Fibroblast of the conjunctiva (primary cell): ENCODE measurements at regions not wholly inside any gene's neighbourhood (a gene's known extent, or its start where the extent isn't known, plus 50 kb on each side); places are given as distances from the start of the nearest gene placed in this dataset.
"Not testable (repeated sequence)": the region's sequence is repeated elsewhere in the genome, so short reads cannot be mapped to it uniquely, and the experiment has no call there.

Experiments
- DNase-seq: peaks from one replicate; pipeline ENCODE4 v3.0.0-alpha.2; 2010; ENCODE audit warnings: low read depth

DNA sequence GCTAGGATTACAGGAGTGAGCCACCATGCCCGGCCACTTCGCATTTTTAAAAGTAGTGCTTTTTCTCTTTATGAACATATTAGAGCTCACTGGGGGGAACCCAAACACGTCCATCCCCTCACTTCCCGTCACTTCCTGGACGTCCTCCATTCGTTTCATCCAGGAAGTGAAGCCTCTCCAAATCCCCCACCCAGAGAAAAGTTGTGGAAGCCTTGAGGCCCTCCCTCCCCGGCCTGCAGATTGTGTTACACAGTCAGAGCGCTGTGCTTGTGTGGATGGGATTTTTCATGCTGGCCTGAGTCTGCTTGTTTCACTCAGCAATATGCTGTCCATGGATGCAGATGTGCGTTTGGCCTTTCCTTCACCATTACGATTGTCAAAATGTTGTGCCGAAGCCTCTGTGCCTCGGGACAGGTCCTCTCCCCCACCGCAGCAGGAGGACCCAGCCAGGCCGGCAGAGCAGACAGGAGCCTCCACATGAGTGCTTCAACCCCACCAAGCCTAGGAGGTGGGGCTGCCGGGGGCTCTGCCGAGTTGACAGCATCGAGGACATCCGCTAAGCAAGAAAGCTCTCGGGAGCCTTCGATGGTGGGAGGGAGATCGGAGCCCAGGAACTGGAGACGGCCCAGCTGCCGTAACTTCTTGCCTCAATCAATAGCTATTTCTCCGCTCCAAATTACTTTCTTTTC lies 121.6 kb upstream of the PPP1R26 start:
- no peak for DNase-seq

DNA sequence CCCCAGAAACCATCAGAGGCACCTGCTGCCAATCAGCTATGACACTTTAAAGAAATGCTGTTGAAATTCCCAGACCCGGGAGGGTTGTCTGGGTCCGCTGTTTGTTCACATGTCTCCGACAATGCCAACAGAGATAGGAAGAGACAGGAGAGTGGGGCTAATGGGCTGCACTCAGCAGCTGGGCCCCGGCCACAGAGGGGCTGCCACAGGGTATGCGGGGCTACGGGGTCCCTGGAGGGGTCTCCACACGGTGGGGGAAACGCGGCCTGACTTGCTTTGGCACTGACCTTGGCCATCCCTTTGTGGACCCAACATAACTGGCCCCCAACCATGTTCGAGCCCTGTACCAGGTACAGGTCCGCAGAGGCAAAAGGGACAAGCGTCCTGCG lies 121.0 kb upstream of the PPP1R26 start:
- DNase-seq = no peak

DNA sequence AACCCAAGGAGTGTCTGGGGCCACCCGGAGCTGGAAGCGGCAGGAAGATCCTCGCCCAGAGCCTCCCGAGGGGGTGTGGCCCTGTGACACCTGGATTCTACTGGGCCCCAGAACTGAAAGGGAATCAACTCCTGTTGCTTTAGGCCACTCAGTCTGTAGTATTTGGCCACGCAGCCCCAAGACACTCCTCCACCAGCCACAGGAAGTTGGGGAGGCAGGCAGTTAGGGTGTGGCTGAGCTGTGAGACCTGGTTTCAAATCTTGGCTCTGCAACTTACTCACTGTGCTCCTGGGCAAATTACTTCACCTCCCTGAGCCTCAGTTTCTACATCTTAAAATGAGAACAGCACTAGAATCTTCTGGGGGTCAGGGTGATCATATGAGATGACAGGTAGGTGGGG lies 119.8 kb upstream of the PPP1R26 start:
- no peak for DNase-seq

DNA sequence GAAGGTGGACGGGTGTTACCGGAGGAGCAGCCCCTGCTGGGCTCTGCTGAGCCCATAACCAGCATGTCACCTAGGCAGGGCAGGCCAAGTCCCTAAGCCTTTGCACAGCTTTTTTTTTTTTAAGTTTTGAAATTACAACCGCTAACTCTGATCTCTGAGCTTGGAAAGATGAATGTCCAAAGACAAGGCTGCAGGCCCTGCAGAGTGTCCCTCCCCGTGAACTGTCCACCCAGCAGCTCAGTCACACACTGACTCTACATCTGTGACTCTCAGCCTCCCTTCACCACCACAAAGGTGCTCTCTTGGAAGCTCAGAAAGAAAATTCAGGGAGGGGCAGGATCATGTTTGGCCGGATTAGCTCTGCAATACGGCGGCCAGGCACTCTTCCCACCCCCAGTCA lies 119.0 kb upstream of the PPP1R26 start:
- DNase-seq = no peak

DNA sequence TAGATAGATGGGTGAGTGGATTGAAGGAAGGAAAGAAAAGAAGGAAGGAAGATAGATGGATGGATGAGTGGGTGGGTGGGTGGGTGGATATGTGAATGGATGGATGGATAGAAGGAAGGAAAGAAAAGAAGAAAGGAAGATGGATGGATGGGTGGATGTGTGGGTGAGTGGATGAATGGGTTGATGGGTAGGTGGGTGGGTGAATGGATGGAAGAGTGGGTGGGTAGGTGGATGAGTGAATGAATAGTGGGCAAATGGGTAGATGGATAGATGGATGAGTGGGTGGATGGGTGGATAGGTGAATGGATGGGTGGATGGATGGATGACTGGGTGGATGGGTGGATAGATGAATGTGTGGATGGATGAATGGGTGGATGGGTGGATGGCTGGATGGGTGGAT lies 117.9 kb upstream of the PPP1R26 start:
- not testable (repeated sequence) for DNase-seq

DNA sequence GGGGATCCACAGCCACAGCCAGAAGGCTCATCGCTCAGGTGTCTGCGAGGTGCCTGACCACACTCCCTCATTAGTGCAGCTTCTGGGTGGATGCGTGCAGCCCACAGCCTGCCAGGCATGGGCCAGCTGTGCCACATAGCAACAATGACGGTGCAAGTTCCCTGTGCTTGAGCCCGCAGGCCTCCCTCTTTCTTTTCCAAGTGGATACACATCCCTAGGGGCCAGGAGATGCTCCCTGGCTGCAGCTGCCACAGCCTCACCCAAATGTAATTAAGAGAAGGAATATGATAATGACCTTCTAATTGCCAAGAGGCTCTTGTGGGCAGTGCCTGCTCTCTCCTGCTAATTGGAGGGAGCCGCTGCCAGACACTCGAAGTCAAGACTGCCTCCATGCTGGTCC lies 116.0 kb upstream of the PPP1R26 start:
- DNase-seq = no peak

DNA sequence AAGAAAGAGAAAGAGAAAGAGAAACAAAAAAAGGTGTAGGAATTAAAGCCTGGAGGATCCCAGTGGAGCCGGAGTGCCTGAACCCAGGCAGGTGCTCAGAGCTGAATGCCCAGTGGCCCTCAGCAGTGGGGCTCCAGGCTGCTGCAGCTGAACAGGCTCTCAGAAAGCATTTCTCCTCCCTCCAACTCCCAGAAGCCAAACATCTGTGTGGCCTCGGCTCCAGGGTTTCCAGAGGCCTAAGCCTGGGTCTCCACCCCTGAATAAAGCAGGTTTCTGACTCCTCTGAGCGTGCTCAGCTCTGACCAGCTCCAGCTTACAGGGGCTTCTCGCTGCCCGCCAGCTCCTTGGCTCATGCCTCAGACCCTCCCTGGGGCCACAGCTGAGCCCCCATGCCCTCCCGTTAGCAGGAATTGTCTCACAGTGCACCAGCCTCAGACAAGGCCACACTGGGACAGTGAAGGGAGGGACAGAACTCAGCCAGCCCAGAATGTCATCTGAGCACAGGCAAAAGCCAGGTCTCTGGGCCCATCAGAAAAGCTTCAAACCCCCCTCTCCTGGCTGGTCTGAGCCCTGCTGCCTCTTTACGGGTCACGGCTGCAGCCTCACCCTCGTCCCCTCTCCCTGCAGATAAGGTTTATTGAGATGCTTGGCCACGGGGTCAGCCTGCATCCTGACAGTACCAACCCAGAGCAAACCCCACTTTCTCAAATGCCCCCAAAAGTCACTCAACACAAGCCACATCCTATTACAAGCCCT lies 114.4 kb upstream of the PPP1R26 start:
- DNase-seq = no peak

DNA sequence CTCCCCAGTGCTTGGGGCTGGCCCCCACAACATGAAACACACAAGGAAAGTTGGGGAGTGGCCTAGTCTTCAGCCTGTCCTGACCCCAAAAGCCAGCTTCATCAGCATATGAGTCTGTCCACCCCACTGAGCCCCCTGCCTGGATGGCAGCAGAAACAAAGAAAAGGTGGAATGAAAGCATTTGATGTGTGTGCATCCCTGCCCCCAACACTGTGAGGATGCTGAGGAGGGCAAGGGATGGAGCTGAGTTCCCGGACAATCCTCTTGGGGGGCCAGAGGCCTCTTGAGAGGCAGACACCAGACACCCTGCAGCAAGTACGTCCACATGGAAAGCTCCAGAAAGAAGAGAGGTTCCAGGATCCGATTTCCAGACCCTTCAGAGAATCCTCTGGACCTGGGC lies 113.5 kb upstream of the PPP1R26 start:
- no peak for DNase-seq

DNA sequence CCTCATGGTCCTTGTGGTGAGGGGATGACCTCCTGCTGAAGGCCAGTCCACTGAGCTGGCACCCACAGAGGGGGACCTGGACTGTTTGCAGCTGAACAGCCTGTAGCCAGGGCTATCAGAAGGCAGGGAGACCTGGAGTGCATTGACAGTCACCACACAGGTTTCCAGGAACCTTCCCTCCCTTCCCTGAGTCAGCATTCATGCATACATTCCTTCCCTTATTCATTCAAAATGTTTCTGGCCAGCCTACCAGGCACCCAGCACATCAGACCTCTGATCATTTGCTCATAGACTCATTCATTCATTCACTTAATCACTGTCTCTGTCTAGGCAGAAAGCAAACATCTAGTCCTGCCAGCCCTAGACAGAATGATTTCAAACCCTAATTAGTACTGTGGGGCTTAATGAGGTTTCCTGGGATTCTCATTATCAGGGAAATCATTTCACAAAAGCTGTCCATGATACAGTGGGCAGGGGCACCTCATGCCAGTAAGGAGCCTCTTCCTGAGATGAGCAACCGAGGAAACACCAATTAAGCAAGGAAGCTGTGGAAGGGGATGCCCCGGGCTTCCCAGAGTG lies 110.1 kb upstream of the PPP1R26 start:
- DNase-seq = no peak

DNA sequence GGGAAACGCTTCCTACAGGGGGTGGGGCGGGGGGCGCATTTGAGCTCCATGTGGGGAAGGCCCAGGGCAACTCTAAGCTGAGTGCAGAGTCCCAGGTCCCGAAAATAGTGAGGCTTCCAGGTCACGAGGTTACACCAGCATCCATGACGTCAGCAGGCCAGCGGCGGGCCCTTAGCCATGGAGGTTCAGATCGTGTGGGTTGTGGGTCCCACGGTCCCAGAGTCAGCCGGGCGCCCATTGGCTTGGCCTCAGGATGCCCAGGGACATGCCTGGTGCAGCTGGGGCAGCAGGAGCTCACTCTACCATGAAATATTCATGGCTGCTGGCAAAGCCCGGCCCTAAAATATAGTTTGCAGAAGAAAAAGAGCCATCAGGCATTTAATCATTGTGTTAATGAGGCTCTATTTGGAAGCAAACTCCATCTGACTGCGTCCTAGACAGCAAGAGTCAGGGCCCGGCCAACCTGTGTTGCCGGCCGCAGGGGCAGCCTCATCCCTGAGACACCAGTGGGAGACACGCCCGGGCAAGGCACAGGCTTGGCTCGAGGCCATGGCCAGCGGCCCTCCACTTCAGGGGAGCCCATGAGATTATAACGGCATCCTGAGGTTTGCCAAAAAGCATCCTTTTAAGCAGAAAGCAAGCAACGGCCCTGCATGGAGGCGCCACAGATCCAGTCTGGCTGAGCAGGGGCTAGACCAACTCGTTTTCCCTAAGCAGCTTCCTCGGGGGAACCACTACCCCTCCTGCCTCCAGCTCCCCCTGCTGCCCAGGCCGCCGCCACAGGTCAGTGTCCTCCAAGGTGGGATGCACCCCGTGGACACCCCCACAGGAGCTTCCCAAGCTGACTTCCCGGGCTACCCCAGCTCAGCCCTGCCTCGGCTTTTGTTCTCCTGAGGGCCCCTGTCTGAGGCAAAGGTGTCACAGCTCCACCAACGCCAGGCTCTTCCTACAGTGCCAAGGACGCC lies 108.9 kb upstream of the PPP1R26 start:
- no peak for DNase-seq

DNA sequence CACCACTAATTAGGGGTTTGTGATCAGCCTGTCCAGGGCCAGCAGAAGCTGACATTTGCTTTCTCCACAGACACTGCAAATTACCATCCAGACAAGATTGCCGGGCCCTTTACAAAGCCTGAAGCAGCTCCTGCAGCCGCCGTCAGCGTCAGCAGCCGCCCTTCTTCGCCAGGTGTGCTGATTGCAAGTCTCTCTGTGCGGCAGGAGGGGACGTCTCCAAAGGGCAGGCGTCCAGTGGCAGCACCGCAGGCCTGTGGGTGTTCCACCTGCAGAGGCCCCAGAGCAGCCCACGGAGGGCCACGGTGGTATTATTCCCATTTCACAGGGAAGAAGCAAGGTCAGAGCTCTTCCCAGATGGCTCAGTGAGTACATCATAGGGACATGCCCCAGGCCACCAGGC lies 108.0 kb upstream of the PPP1R26 start:
- no peak for DNase-seq

DNA sequence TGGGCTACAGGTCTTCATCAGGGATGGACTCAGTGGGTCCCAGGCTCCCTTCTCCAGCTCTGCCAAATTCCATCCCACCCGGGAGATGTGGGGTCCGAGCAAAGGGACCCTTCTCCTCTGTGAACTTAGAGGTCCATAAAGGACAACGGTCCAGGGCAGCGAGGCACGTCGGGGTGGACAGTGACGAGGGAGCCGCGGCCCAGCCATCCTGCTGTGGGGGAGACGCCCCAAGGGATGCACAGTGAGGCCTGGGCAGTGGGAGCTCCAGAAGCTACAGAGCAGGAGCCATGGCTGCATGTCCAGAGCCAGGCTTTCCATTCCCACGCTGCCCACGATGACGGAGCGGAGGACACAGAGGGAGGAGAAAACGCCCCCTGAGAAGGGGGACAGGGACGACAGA lies 107.5 kb upstream of the PPP1R26 start:
- no peak for DNase-seq

DNA sequence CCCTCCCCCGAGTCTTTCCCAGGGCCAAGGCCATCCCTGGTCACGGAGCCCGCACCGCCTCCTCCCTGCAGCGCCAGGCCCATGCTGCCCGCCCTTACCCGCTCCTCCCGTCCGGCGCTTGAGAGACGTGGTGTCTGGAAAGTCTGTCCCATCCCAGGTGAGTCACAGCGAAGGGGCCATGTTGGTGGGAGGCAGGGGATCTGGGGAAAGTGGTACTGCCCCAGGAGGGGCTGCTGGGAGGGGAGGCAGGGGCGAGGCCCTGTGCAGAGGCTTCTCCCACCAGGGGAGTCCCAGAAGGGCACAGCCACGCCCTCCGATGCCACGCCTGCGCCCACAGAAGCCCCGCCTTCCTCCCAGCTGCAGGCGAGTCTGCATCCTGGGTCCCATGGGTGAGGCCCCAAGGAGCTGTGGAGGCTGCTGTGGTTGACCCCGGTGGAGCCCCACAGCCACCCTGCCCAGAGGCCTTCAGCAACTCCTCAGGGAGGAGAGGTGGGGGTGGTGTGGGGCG lies 107.0 kb upstream of the PPP1R26 start:
- DNase-seq = no peak

DNA sequence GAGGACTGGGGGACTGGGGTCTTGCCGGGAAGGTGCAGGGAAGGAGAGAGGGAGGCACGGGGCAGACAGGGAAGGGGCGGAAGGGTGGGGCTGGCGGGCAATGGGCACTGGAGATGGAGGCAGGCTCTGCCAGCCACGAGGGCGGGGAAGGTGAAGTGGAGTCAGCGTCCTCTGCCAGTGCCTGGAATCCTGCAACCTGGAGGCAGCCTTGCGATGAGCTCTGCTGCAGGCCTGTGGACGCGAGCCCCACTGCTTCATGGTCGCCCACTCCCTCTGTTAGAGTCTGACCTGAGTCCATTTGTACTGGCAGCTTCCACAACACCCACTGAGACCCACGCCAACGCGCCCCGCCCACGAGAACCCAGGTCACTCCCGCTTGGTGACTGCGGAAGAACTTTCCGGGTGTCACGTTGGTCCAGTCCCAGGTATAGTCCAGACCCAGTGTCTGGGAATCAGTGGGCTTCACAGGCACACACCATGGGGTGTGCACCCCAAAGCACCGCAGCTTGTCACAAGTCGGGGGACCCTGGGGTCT lies 106.4 kb upstream of the PPP1R26 start:
- DNase-seq = no peak

DNA sequence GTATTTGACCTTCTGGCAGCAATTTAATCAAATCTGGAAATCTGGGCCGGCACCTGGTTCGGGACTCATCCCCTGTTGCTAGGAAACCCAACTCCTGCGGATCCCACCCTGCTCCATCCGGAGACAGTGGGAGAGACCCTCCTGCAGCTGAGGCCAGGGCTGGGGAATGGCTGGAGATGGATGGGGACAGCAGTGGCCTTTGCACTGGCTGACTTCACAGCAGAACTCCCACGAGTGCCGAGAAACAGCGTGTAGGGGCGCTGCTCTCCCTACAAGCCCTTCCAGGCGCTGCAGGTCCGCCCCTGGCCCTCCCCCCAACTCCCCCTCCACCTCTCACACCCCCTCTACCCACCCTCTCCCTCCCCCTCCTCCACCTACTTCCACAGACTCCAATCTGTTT lies 105.8 kb upstream of the PPP1R26 start:
- no peak for DNase-seq

DNA sequence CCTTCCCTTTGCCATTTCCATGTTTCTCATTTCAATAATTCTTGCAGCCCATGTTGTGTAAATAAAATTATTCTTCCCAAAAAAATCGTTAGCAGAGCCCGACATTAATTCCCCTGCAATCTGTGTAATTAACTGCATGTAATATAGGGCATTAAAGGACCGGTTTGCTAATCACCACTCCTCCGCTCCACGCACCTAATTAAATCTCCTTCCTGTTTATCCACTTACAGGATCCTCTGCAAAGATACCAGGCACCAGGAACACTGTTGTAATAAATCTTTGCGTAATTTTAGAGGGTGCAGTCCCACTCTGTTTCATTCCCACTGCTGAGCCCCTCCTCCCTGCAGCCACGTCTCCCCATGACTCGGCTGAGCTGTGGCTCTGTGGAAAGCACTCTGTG lies 105.0 kb upstream of the PPP1R26 start:
- DNase-seq = no peak

DNA sequence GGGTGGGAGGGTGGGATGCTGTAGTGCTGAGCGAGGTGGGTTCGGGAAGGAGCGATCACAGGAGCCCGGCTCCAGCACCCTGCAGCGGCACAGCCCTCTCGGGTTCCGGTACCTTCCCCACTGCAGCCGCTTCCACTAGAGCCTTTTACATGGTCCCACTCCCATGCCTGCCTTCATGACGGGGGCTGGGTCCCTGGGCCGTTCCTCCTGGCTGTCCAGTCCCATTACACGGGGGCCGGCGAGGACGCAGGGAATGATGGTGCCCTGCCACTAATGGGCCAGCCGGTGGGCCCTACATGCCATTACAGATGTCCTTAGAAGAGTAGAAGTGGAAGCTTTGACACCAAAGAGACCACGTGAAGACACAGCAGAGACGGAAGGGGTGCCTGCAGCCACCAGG lies 104.6 kb upstream of the PPP1R26 start:
- no peak for DNase-seq

DNA sequence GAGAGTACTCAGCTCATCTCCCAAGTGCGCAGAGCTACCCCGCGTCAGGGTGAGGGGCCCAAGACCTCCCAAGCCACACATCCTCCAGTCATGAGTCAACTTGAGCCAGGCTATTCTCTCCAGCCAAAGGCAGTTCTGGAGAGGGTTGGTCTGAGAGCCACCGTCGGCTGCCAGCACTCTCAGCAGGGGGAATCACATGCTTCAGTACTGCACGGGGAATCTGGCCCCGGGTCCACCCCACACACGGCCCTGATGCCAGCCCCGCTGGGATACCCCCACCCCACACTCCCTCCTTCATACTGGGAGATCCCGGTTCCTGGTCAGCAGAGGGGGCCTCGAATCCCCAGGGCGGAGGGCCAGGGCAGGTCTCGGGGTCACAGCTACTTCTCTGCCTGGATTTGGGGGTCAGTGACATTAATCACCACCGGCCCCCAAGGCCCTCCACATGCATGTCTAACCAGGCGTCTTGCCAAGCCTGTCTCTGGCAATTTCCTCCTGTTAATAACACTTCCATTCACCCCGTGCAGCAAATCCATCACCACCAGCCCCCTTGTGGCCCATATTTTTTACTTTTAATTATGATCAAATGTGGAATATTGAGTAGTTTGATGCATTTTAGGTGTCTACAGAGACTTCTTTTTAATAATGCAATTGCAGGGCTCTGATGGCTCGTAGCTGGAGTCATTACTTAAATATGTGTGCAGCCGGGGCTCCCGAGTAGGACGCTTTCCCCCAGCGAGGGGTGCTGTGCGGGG lies 102.9 kb upstream of the PPP1R26 start:
- no peak for DNase-seq

DNA sequence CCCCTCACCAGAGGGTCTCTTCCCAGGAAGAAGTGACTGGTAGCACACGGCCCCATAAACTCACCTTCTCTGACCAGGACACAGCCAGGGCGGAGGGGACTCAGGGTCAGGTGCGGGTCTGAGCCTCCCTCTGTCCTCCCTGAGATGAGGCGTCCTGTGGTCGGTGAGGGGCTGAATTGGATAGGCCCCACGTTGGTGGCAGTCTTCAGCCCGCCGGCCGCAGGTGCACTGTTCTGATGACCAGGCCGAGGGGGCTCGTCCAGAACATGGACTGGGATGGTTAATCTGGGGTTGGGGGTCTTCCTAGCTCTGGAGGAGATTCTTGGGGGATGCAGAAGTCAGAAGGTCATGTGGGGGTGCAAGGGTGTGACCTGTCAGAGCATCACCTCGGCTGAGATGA lies 102.2 kb upstream of the PPP1R26 start:
- DNase-seq = no peak

DNA sequence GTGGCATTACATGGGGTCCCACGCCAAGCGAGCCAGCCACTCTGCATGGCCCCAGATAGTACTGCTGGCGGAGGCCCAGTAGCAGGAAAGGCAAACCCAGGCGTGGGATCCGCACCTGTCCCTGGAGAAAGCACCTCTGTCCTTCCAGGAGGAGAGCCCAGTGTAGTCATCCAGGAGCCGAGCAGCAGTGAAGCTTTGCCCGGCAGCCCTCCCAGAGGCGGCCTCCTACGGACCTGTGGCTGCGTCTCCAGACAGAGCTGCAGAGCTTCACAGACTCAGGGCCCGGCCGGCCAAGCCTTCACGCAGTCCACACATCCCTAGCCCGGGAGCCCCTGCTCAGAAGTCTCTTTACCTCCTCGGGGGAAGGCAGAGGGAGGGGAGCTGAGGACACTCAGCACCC lies 100.8 kb upstream of the PPP1R26 start:
- DNase-seq = no peak
